Endothelial cell of umbilical vein (primary cell): ENCODE measurements at regions not wholly inside any gene's neighbourhood (a gene's known extent, or its start where the extent isn't known, plus 50 kb on each side); places are given as distances from the start of the nearest gene placed in this dataset.

Experiments used
- CTCF ChIP-seq, 2 donors: IDR thresholded peaks; 1 replicate in 1 of 2; 2 replicates in 1 of 2; pipeline ENCODE4 v1.5.1; 2011; ENCODE audit warnings: low read length in 2 of 2, mild to moderate bottlenecking in 2 of 2, moderate library complexity in 2 of 2, control low read depth in 1 of 2, inconsistent platforms in 1 of 2, low read depth in 1 of 2; ENCODE audit not compliant: insufficient read depth in 1 of 2; ENCODE audit errors: extremely low read depth in 1 of 2
- EZH2 ChIP-seq: IDR thresholded peaks from 2 replicates; pipeline ENCODE4 v1.6.1; 2012; ENCODE audit warnings: borderline replicate concordance, low read depth, mild to moderate bottlenecking, moderate library complexity, low read length, inconsistent platforms; ENCODE audit not compliant: severe bottlenecking
- FOS ChIP-seq: IDR thresholded peaks from 2 replicates; pipeline ENCODE4 v1.6.1; 2011; ENCODE audit warnings: mild to moderate bottlenecking, low read length, moderate library complexity, borderline replicate concordance; ENCODE audit not compliant: insufficient read depth
- MYC ChIP-seq: IDR thresholded peaks from one replicate; pipeline ENCODE4 v1.6.1; 2011; ENCODE audit warnings: mild to moderate bottlenecking, low read depth, low read length
- POLR2A ChIP-seq: IDR thresholded peaks from 2 replicates; pipeline ENCODE4 v1.6.1; 2012; ENCODE audit warnings: low read depth, mild to moderate bottlenecking, control low read depth, low read length
- POLR2AphosphoS5 ChIP-seq: IDR thresholded peaks from 2 replicates; pipeline ENCODE4 v1.6.1; 2012; ENCODE audit warnings: low read depth, mild to moderate bottlenecking, control low read depth, low read length, moderate library complexity; ENCODE audit not compliant: insufficient read depth
- TF ChIP-seq, protein P1 (sequence below): IDR thresholded peaks from 2 replicates; pipeline ENCODE4 v1.6.1; 2011; ENCODE audit not compliant: insufficient read depth, insufficient read length

DNA sequence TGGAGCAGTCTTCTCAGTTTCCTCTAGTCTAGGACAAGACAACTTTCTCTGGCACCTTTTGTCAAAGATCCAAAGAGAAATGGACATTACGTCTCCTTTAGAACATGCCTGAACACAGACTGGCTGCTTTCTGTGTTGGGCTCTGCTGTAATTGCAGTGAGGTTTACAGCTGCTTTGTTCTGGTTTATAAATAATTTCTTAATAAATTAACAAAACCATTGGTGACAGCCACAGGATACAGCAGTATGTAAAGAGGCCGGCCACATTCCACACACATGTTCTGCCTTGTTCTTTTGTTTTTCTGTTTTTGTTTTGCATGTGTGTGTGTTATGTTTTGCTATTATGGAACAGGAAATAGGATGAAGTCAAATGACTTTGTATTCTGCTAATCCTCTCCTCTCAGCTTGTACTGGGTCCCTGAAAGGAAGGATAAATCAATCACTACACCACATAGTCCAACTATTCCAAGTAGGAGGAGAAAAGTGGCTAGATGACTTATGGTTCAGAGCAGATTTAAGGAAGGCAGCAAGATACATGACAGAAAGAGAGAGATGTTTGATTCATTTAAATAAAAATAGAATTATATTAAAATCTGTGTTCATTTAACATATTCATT, 161.5 kb upstream of the ESRRG start:
- TF ChIP-seq CTCF (IDR thresholded peaks at IDR 0.05; ENCODE audit: extremely low read depth in 1 of 2, insufficient read depth in 1 of 2, low read depth in 1 of 2, low read length in 2 of 2) (no peak), POLR2AphosphoS5 (no peak), POLR2A (no peak), EZH2 (no peak), MYC (no peak), FOS (no peak)
- TF ChIP-seq, protein P1, sequence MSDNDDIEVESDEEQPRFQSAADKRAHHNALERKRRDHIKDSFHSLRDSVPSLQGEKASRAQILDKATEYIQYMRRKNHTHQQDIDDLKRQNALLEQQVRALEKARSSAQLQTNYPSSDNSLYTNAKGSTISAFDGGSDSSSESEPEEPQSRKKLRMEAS, result no peak
